A673 (cell line): ENCODE measurements at regions not wholly inside any gene's neighbourhood (a gene's known extent, or its start where the extent isn't known, plus 50 kb on each side); places are given as distances from the start of the nearest gene placed in this dataset.

ENCODE experiments used
- BruUV-seq: library from RNA; stranded (reverse); fragments of 400-500 nt; replicated peaks from 2 replicates; lab custom pipeline; 2021; lab: Mats Ljungman, UMichigan
- CTCF ChIA-PET: fragments of 300-600 bp; sonication (Branson Sonifier 250); formaldehyde crosslinking; loops from one replicate; lab custom pipeline; 2022; ENCODE audit warnings: antibody characterized with exemption; lab: Charles Lee
- POLR2A ChIA-PET: fragments of 300-600 bp; sonication (Branson Sonifier 250); formaldehyde crosslinking; loops from one replicate; lab custom pipeline; 2022; ENCODE audit warnings: antibody characterized with exemption; ENCODE audit not compliant: low non-redundant PET; lab: Charles Lee
- DNase-seq: peaks from one replicate; pipeline ENCODE4 v3.0.0-alpha.2; 2015; ENCODE audit warnings: low spot score
- H3K27ac ChIP-seq: fragments of 200-600 bp; sonication (generic); 2 replicates; pipeline ENCODE4 v1.5.1; 2016; ENCODE audit warnings: mixed run types, low read depth, mild to moderate bottlenecking, mixed read lengths, antibody characterized with exemption, low read length; ENCODE audit not compliant: poor library complexity, severe bottlenecking
- H3K27me3 ChIP-seq: fragments of 200-600 bp; sonication (generic); replicated peaks from 2 replicates; pipeline ENCODE4 v1.6.1; 2017; ENCODE audit warnings: mixed run types, low read depth, mild to moderate bottlenecking, mixed read lengths, antibody characterized with exemption, low read length; ENCODE audit not compliant: insufficient read depth, poor library complexity
- H3K36me3 ChIP-seq: fragments of 200-600 bp; sonication (generic); 2 replicates; pipeline ENCODE4 v1.6.1; 2016; ENCODE audit warnings: mixed run types, mild to moderate bottlenecking, mixed read lengths, antibody characterized with exemption, low read length; ENCODE audit not compliant: insufficient read depth, poor library complexity, severe bottlenecking
- H3K4me1 ChIP-seq: fragments of 200-600 bp; sonication (generic); 2 replicates; pipeline ENCODE4 v1.6.1; 2017; ENCODE audit warnings: mixed run types, mild to moderate bottlenecking, mixed read lengths, antibody characterized with exemption, low read length; ENCODE audit not compliant: insufficient read depth, poor library complexity, severe bottlenecking
- H3K4me3 ChIP-seq: fragments of 200-600 bp; sonication (generic); 2 replicates; pipeline ENCODE4 v1.5.1; 2016; ENCODE audit warnings: low read depth, mixed run types, mild to moderate bottlenecking, mixed read lengths, low read length; ENCODE audit not compliant: poor library complexity, severe bottlenecking
- H3K9me3 ChIP-seq: fragments of 200-600 bp; sonication (generic); 2 replicates; pipeline ENCODE4 v1.6.1; 2016; ENCODE audit warnings: mixed run types, low read depth, mild to moderate bottlenecking, mixed read lengths, antibody characterized with exemption, low read length; ENCODE audit not compliant: poor library complexity, severe bottlenecking
- EZH2 ChIP-seq: fragments of 200-600 bp; sonication (generic); IDR thresholded peaks from 2 replicates; pipeline ENCODE4 v1.6.1; 2017; ENCODE audit warnings: borderline replicate concordance, low read depth, mild to moderate bottlenecking, mixed read lengths, antibody characterized with exemption, low read length; ENCODE audit not compliant: poor library complexity, severe bottlenecking
- intact Hi-C: fragments of 100-400 bp; cut with micrococcal nuclease; formaldehyde crosslinking; loops from one replicate; pipeline ENCODE4 v1.10.0; 2022; ENCODE audit not compliant: unreplicated experiment
- TF ChIP-seq, protein P1 (sequence below): fragments of 300-800, 200-600 bp; sonication (generic); conservative IDR thresholded peaks from 2 replicates; pipeline ENCODE4 v1.5.1; 2017; ENCODE audit warnings: low read depth, mild to moderate bottlenecking, antibody characterized with exemption, low read length, moderate library complexity, mixed read lengths

DNA sequence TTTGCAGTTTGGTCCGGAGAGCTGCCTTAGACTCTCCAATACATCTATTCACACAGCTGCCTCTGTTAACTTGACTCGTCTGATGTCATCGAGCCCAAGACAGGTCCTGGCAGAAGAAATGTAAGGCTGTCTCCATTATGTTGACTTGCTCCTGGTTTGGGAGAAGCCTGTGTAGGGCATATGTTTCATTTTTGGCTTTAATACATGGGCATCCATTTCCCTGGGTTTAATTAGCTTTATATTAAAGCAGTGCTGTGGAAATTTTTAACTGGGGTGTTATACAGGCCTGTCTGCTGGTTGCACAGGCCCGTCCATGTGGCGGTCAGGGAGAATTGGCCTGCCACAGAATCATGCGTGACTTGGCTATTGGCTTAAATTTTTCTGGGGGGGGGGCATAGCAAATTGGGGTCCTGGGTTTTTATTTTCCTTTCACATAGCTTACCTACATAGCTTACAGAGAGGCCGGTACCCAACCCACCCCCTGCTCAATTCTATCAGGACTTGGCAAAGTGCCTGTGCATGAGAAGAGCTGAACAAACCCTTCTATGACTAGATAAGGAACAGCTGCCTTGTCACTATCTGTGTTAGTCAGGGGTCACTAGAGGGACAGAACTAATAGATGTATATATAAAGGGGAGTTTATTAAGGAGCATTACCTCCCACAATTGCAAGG, 123.5 kb upstream of the WDR1 start:
- TF ChIP-seq EZH2, result no peak
- Histone ChIP-seq H3K4me1 (no peaks in the 10 kb centered on the region), H3K27ac (no peak overlapping the region), H3K9me3 (no peaks in the 10 kb centered on the region), H3K4me3 (no peak overlapping the region), H3K27me3 (peaks cover 17% of the 10 kb centered on the region), H3K36me3 (no peaks in the 10 kb centered on the region)
- intact Hi-C loops, result no loop called here
- no peak for DNase-seq
- ChIA-PET POLR2A (no interaction called here), CTCF (no interaction called here)
- BruUV-seq, result no TSS peak

DNA sequence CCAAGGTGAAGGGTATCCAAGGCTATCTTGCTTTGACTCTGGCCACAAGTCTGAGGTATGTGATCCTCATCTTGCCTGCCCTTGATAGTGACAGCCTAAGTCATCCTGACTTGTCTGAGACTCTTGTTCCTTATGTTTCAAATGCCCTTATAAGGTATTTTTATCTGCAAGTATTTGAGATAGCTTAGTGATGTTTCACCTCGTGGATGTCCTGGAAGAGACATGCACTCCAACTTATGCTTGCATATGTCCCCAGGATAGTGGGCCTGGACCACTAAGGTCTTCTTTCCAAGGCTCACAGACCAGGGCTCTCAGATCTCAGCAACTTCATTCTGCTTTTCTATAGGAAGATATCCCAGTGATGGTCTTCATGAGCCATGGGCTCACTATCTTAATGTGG, 120.5 kb upstream of the WDR1 start:
- no TSS peak for BruUV-seq
- no peaks in the 10 kb centered on the region for H3K4me1 ChIP-seq
- POLR2A ChIA-PET, result no interaction called here
- intact Hi-C loops, result no loop called here
- H3K27me3 ChIP-seq, result peaks cover 8% of the 10 kb centered on the region
- TF ChIP-seq EZH2, result no peak
- TF ChIP-seq, protein P1, sequence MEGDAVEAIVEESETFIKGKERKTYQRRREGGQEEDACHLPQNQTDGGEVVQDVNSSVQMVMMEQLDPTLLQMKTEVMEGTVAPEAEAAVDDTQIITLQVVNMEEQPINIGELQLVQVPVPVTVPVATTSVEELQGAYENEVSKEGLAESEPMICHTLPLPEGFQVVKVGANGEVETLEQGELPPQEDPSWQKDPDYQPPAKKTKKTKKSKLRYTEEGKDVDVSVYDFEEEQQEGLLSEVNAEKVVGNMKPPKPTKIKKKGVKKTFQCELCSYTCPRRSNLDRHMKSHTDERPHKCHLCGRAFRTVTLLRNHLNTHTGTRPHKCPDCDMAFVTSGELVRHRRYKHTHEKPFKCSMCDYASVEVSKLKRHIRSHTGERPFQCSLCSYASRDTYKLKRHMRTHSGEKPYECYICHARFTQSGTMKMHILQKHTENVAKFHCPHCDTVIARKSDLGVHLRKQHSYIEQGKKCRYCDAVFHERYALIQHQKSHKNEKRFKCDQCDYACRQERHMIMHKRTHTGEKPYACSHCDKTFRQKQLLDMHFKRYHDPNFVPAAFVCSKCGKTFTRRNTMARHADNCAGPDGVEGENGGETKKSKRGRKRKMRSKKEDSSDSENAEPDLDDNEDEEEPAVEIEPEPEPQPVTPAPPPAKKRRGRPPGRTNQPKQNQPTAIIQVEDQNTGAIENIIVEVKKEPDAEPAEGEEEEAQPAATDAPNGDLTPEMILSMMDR, result no peak
- no peak overlapping the region for H3K4me3 ChIP-seq
- no peak for DNase-seq
- H3K36me3 ChIP-seq, result no peaks in the 10 kb centered on the region
- H3K27ac ChIP-seq, result no peak overlapping the region
- CTCF ChIA-PET, result no interaction called here
- no peaks in the 10 kb centered on the region for H3K9me3 ChIP-seq

DNA sequence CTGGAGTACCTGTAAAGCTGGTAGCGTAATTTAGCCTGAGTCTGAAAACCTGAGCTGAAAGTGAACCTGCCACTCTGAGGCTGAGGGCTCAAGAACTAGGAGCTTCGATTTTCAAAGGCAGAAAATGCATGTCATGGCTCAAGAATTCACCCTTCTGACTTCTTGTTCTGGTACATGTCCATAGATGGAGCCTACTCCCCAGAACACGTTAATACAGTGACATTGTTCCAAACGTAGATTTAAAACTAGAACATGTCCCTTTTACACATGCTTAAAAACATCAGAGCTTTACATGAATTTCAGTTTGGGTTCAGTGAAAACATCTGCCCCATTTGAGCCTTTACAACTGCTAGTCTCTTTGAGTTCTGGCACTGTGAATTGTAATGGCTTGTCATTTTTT, 115.5 kb upstream of the WDR1 start:
- Histone ChIP-seq H3K9me3 (no peaks in the 10 kb centered on the region), H3K4me3 (no peak overlapping the region), H3K27me3 (peaks cover 4% of the 10 kb centered on the region), H3K36me3 (no peaks in the 10 kb centered on the region), H3K27ac (no peak overlapping the region), H3K4me1 (no peaks in the 10 kb centered on the region)
- TF ChIP-seq, protein P1, result no peak
- TF ChIP-seq EZH2, result no peak
- ChIA-PET POLR2A (no interaction called here), CTCF (no interaction called here)
- no TSS peak for BruUV-seq
- intact Hi-C loops, result no loop called here
- DNase-seq, result no peak

DNA sequence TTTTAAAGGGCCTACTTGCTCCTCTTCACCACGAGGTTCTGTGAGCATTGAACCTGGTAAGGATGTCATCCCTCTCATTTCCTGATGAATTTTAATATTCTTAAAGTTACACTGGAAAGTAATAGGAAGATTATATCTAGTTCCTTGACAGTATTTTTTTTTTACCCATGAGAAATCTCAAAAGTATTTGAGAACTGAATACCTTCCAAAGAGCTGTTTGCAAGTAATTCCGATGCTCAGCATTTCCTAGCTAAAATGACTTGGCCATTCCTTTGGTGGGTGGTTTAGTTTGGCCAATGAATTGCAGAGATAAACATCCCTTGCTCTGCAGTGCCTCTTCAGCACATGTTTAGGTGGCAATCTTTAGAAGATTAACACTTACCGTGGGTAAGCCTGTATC, 110.2 kb upstream of the WDR1 start:
- TF ChIP-seq, protein P1, result no peak
- no peak for TF ChIP-seq EZH2
- ChIA-PET POLR2A (no interaction called here), CTCF (no interaction called here)
- H3K27me3 ChIP-seq, result no peaks in the 10 kb centered on the region
- no peaks in the 10 kb centered on the region for H3K4me1 ChIP-seq
- H3K36me3 ChIP-seq, result no peaks in the 10 kb centered on the region
- no peak overlapping the region for H3K27ac ChIP-seq
- no peaks in the 10 kb centered on the region for H3K9me3 ChIP-seq
- intact Hi-C loops, result no loop called here
- H3K4me3 ChIP-seq, result no peak overlapping the region
- DNase-seq, result no peak
- BruUV-seq, result no TSS peak
